HG02885 (cell line): ENCODE measurements at regions not wholly inside any gene's neighbourhood (a gene's known extent, or its start where the extent isn't known, plus 50 kb on each side); places are given as distances from the start of the nearest gene placed in this dataset.

Source experiments
- ATAC-seq: cut with Tn5 transposase; IDR thresholded peaks from one replicate; pipeline ENCODE4 v1.9.1; 2021; ENCODE audit warnings: mild to moderate bottlenecking; ENCODE audit not compliant: unreplicated experiment, poor library complexity

DNA sequence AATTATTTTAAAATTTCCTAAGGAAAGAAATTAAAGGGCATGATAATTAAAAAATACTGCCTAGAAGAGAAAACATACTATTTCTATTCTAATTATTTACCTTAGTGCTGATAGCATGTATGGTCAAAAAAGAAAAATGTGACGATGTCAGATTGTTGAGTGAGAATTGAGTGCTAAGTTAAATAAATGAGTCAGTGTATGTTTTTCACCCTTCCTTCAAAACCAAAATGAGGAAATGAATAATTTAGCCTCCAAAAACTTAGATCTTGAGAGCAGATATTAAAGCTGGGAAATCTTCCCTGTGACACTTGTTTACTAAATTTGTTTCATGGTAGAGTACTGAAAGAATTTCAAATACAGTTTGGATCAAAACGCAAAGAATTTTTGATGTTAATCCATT lies 58.6 kb upstream of the NYAP2 start:
- ATAC-seq: no peak

DNA sequence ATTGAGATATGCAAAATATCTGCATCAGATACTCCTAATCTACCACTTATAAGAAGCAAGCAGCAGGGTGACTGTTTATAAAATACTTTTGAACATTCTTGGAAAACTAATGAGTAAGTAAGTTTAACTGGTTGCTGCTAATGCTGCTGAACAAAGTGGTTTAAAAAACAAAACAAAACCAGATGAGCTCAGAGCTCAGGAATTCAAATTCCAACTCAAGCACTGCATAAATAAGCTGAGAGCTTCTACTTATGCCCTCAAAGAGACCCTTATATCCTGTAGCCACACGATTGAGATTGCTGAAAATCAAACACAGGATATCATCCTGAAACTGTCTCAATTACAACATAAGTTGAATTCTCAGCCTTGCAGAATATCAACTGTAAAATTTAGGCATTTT lies 62.3 kb upstream of the NYAP2 start:
- ATAC-seq: no peak

DNA sequence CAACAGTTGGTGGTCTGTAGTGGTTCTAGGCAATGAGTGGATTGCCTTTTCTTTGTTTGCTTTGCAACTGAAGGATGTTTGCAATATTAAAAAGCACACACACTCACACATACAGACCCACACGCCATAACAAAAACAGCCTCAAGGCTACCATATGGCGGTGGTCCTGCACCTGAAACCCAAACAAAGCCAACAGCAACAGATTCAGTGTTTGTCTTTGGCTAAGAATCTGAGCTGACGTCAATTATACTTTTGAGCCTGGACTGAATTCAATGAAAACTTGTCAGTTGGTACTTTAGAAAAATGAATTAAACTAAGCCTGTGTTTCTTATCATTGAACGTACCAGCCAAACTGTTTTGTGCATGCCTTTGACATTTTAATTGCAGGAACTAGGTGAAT lies 65.0 kb upstream of the NYAP2 start:
- no peak for ATAC-seq

DNA sequence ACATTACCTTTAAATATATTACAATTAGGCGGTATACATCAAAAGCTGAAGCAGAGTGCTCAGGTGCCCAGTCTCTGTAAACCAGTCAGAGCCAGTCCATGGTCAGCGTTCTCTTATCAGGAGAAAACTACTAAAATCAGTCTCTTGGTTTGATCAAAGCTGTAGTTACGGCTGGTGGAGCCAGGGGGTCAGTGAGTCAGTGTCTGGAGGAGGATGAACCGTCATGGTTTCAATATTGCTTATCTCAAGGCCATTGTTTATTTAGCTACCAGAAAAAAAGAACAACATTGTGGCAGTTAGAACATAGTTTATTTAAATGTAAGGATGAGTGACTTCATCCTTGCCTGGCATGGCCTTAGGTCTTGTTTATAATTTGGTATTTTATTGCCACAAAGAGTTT lies 71.3 kb upstream of the NYAP2 start:
- no peak for ATAC-seq

- no peak for ATAC-seq
Observed at GRCh38 chr2:225326969-225327368, 72.5 kb upstream of the NYAP2 start.

GRCh38 chr2:225319872-225320271 lies 79.6 kb upstream of the NYAP2 start:
- no peak for ATAC-seq

DNA sequence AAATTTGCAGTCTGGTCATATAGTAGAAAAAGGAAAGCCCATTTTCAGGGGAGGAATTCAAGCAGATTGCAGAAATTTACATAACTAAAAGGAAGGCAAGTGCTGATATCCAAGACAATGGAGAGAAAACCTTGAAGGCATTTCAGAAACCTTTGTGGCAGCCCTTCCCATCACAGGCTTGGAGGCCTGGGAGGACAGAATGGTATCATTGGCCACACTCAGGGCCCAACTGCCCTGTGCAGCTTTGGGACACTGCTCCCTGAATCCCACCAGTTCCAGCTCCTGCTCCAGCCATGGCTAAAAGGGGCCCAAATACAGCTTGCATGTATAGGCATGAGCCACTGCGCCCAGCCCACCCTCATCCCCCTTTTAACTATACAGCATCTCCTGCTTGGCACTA lies 81.1 kb upstream of the NYAP2 start:
- no peak for ATAC-seq

- ATAC-seq: no peak
Observed at GRCh38 chr2:225317186-225317585, 82.3 kb upstream of the NYAP2 start.

GRCh38 chr2:225310745-225311144 lies 88.8 kb upstream of the NYAP2 start:
- no peak for ATAC-seq

- ATAC-seq: no peak
Observed at GRCh38 chr2:225309516-225309915, 90.0 kb upstream of the NYAP2 start.

DNA sequence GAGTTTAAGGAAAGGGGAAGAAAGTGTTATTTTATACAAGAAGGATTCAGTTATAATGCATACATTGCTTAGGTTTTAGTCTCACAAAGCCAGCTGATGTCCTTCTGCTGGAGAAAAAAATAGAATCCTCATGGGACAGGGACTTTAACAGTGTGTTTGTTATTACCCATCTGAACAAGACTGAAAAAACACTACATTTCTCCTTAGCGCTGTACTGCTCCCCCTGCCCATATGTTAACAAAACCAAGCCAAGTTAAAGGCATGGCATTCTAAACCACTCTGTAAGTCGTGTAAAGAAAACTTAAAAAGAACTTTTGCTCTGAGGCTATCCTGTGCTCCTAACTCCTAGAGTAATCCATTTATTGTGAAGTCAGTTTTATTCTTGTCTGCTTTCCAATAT lies 102.6 kb upstream of the NYAP2 start:
- ATAC-seq: no peak

- ATAC-seq: no peak
Observed at GRCh38 chr2:225295102-225295501, 104.4 kb upstream of the NYAP2 start.

DNA sequence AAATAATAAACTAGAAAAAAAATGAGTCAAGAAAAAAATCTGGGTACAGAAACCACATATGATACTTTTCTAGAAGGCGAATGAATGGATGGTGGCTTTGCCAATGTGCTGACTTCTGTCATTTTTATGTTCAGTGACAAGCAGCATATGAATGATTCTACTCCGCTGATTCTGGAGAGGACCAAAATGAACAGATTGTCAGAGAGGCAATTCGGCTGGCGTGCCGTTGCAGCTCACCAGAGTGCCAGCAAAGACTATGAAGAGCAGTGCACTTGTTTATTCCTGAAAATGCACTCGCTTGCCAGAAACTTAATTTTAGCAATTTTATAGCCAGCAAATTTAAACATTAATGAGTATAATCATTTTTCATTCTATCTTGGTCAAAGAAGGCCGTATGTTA lies 105.9 kb upstream of the NYAP2 start:
- ATAC-seq: no peak

DNA sequence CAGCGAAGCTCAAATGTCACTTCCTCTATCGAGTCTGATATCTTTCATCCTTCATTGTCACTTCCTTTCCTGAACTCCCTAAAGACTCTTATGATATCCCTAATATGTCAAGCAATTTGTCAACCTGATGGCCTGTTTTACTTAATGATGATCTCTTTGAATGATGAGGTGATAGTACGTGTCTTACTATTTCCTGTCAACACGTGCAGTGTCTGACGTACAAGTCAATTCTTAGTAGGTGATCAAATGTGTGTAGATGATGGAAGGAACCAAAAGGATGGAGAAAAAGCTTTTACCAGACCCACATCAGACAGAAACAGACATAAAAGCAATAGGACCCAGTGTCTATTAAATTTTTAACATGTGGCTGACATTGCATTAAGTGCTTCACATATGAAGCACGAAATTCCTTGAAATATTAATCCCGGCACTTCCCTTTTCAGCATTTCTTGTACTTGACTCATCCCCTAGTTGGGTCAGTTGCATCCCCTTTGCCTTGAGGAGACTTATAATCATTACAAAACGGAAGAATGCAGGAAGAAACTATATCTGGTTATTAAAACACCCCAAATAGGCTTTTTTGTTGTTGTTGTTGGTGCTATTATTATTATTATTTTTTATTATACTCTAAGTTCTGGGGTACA lies 108.6 kb upstream of the NYAP2 start:
- ATAC-seq: no peak

DNA sequence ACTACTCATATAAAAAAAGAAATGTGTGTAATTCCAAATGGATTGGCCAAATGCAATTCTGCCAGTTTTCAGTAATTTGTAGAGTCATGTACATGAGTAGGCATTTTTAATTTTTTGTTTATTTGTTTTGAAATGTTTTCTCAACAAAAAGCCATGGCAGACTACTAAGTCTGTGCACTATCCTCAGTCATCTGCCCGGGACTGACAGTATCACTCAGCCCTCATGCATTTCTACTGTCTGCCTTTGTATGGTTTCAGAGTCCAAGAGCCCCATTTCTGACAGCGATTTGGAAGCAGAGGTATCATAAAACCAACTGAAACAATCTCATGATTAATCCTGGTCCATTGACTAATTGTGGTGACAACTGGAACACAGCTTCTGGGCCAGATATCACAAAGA lies 109.9 kb upstream of the NYAP2 start:
- ATAC-seq: no peak

DNA sequence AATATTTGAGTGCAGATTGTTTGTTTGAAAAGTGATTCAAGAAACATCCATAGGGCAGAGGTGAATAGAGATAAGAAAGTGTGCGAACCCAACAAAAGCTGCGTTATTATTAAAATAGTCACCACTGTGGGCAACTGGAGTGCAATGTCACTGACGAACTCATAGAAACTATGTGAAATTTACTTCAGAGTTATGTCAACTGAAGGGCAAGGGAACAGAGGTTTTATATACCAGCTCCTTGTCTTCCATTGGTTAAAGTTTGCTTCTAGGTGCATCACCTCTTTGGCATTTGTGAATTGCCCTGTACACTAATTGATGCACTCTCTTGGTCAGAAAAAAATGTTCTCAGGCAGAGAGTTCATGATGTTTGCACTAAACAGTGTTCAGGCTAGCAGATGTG lies 110.5 kb upstream of the NYAP2 start:
- ATAC-seq: no peak

- peak; percentile 91 for ATAC-seq
Observed at GRCh38 chr2:225282858-225283710, 116.4 kb upstream of the NYAP2 start.

DNA sequence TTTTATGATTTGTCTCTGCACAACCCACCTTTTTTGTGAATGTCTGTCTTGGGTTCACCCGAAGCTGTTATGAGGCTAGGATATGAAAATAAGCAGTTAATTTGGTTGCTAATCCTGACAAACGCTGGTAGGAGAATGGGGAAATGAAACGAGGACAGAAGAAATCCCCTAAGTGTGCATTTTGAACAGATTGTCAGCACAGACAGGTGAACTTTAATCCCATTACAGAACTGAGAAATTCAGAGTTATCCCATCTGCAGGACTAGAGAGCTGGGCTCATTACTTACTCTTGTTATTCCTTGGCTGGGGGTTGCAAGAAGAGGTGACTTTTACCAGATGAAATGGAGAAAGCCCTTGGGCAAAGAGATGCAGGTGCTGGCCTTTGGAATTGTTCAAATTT lies 123.3 kb upstream of the NYAP2 start:
- ATAC-seq: peak; percentile 88

GRCh38 chr2:225275443-225275842 lies 124.1 kb upstream of the NYAP2 start:
- no peak for ATAC-seq

DNA sequence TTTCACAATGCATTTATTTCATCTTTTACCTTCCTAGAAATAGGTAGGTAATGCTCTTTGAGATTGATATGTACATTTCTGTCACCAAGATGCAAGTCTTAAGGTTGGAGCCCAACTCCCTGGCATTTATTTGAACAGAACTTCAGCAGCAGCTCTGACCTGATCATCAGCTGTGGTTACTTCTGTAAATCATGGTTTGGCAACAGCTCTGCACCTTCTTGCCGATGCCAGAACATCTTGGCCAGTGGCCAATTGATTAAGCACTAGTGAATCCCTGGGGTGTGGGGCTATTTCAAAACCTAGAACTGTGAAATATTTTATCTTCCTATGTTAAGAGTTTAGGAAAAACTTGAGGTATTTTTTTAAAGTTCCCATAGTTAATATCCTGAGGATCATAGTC lies 124.8 kb upstream of the NYAP2 start:
- ATAC-seq: no peak

DNA sequence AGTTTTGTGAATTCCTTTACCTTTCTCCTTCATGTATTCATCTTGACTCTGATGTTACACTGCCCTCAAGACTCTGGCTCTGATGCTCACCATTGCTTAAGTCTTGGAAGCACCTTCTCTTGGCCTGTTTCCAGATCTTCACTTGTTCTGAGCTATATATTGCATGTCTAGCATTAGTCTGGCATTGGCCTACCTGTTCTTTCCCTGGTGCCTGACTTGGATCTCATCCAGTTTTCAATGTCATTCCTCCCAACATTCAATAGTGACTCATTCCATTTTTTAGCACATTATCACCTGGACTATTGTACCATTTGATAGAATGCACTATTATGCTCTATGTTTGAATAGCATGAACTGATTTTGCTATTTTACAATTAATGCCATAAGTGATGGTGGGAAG lies 127.3 kb upstream of the NYAP2 start:
- no peak for ATAC-seq

DNA sequence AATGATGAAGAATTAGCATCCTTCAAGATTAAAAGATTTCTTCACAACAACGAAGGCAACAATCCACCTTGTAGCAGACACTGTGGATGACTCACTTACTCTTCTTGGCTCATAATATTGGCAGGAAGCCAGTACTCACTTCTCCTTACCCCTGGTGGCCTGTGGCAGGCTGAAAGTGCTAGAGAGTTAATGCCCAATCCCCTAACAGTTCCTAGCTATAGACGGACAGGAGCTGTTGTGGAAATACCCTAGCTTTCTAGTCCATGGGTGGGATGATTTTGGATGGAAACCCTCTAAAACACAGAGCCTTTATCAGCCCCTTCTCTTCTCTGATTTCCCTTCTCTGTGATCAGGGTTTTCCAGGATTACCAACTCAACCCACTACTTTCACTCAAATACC lies 128.6 kb upstream of the NYAP2 start:
- peak; percentile 100 for ATAC-seq
